GM12878 (cell line): ENCODE measurements at regions not wholly inside any gene's neighbourhood (a gene's known extent, or its start where the extent isn't known, plus 50 kb on each side); places are given as distances from the start of the nearest gene placed in this dataset.

Experiments used
- MYC ChIP-seq: IDR thresholded peaks from 2 replicates; pipeline ENCODE4 v1.6.1; 2011; ENCODE audit warnings: mild to moderate bottlenecking, low read length, moderate library complexity, inconsistent platforms; ENCODE audit not compliant: insufficient read depth, insufficient replicate concordance, insufficient read length, severe bottlenecking
- POLR2A ChIP-seq: IDR thresholded peaks from 2 replicates; pipeline ENCODE4 v1.6.1; 2011; ENCODE audit warnings: low read depth, mild to moderate bottlenecking, low read length
- RAD51 ChIP-seq: fragments of 450-650 bp; IDR thresholded peaks from 2 replicates; pipeline ENCODE4 v1.6.1; 2016; ENCODE audit warnings: moderate library complexity, mild to moderate bottlenecking, inconsistent platforms
- YY1 ChIP-seq: IDR thresholded peaks from 2 replicates; pipeline ENCODE4 v1.6.1; 2011; ENCODE audit warnings: low read depth, mild to moderate bottlenecking, low read length
- TF ChIP-seq, protein P1 (sequence below), 3 experiments: IDR thresholded peaks in 2 of 3; conservative IDR thresholded peaks in 1 of 3; 2 replicates each; pipeline ENCODE4 v1.5.1; 2011; ENCODE audit warnings: low read depth in 3 of 3, low read length in 3 of 3, mild to moderate bottlenecking in 3 of 3, control low read depth in 2 of 3, moderate library complexity in 2 of 3, inconsistent platforms in 1 of 3, mixed read lengths in 1 of 3; ENCODE audit not compliant: control insufficient read depth in 2 of 3, insufficient read depth in 1 of 3; ENCODE audit errors: extremely low read depth in 1 of 3
- TF ChIP-seq, protein P2 (sequence below): IDR thresholded peaks from 2 replicates; pipeline ENCODE4 v1.6.1; 2011; ENCODE audit warnings: mild to moderate bottlenecking, low read depth, low read length, moderate library complexity; ENCODE audit not compliant: insufficient replicate concordance
- TF ChIP-seq, protein P3 (sequence below): IDR thresholded peaks from 2 replicates; pipeline ENCODE4 v1.6.1; 2011; ENCODE audit warnings: low read depth, mild to moderate bottlenecking, low read length, moderate library complexity, borderline replicate concordance; ENCODE audit errors: extremely low read depth

DNA sequence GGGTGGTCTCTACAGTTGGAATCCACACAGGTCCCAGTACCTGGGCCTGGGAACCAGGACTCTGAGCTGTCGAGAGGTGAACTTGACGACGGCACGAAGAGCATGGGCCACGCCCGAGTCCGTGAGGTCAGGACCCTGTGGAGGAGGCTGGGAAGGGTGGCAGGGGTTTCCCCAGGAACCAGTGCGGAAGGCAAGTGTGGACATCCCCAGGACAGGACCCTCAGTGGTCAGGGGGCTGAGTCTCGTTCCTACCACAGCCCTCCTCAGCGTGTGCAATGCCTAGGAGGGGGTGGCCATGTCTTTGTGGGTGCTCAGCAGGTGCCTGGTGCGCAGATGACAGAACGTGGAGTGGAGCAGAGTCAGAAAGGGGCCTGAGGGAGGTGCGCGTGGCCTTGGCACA is 335.6 kb upstream of the SALL3 start:
- TF ChIP-seq, protein P1, sequence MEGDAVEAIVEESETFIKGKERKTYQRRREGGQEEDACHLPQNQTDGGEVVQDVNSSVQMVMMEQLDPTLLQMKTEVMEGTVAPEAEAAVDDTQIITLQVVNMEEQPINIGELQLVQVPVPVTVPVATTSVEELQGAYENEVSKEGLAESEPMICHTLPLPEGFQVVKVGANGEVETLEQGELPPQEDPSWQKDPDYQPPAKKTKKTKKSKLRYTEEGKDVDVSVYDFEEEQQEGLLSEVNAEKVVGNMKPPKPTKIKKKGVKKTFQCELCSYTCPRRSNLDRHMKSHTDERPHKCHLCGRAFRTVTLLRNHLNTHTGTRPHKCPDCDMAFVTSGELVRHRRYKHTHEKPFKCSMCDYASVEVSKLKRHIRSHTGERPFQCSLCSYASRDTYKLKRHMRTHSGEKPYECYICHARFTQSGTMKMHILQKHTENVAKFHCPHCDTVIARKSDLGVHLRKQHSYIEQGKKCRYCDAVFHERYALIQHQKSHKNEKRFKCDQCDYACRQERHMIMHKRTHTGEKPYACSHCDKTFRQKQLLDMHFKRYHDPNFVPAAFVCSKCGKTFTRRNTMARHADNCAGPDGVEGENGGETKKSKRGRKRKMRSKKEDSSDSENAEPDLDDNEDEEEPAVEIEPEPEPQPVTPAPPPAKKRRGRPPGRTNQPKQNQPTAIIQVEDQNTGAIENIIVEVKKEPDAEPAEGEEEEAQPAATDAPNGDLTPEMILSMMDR (IDR thresholded peaks at IDR 0.05 in 2 of 3, conservative IDR thresholded peaks at IDR 0.05 in 1 of 3; ENCODE audit: control insufficient read depth in 2 of 3, extremely low read depth in 1 of 3, insufficient read depth in 1 of 3, low read depth in 3 of 3, low read length in 3 of 3), result no peak
- no peak for TF ChIP-seq YY1
- TF ChIP-seq POLR2A, result no peak
- TF ChIP-seq MYC, result no peak
- no peak for TF ChIP-seq RAD51
- TF ChIP-seq, protein P2, sequence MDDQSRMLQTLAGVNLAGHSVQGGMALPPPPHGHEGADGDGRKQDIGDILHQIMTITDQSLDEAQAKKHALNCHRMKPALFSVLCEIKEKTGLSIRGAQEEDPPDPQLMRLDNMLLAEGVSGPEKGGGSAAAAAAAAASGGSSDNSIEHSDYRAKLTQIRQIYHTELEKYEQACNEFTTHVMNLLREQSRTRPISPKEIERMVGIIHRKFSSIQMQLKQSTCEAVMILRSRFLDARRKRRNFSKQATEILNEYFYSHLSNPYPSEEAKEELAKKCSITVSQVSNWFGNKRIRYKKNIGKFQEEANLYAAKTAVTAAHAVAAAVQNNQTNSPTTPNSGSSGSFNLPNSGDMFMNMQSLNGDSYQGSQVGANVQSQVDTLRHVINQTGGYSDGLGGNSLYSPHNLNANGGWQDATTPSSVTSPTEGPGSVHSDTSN, result no peak
- TF ChIP-seq, protein P3, sequence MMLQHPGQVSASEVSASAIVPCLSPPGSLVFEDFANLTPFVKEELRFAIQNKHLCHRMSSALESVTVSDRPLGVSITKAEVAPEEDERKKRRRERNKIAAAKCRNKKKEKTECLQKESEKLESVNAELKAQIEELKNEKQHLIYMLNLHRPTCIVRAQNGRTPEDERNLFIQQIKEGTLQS, result no peak
